HG03520 (cell line): ENCODE measurements at regions not wholly inside any gene's neighbourhood (a gene's known extent, or its start where the extent isn't known, plus 50 kb on each side); places are given as distances from the start of the nearest gene placed in this dataset.

Source experiments
- ATAC-seq: cut with Tn5 transposase; IDR thresholded peaks from one replicate; pipeline ENCODE4 v1.9.1; 2021; ENCODE audit warnings: mild to moderate bottlenecking, moderate library complexity; ENCODE audit not compliant: unreplicated experiment

- ATAC-seq: no peak
These were observed 444.8 kb downstream of the LIG4 start for GRCh38 chr13:107770541-107770940.

GRCh38 chr13:107767119-107767518 lies 448.2 kb downstream of the LIG4 start:
- ATAC-seq: no peak

GRCh38 chr13:107765724-107766401 lies 449.5 kb downstream of the LIG4 start:
- ATAC-seq: no peak

- no peak for ATAC-seq
These were observed 451.3 kb downstream of the LIG4 start for GRCh38 chr13:107764046-107764445.

GRCh38 chr13:107753748-107754147 lies 461.6 kb downstream of the LIG4 start:
- ATAC-seq: no peak

GRCh38 chr13:107753291-107753690 lies 462.0 kb downstream of the LIG4 start:
- ATAC-seq: no peak

- ATAC-seq: no peak
These were observed 471.4 kb downstream of the LIG4 start for GRCh38 chr13:107743983-107744382.

GRCh38 chr13:107743526-107743925 lies 471.8 kb downstream of the LIG4 start:
- no peak for ATAC-seq

GRCh38 chr13:107743100-107743499 lies 472.2 kb downstream of the LIG4 start:
- no peak for ATAC-seq

GRCh38 chr13:107742544-107742943 lies 472.8 kb downstream of the LIG4 start:
- ATAC-seq: no peak

- no peak for ATAC-seq
These were observed 477.3 kb downstream of the LIG4 start for GRCh38 chr13:107738004-107738403.

- no peak for ATAC-seq
These were observed 478.6 kb downstream of the LIG4 start for GRCh38 chr13:107736731-107737130.

GRCh38 chr13:107736170-107736569 lies 479.2 kb downstream of the LIG4 start:
- no peak for ATAC-seq

GRCh38 chr13:107734891-107735625 lies 480.3 kb downstream of the LIG4 start:
- ATAC-seq: no peak

- ATAC-seq: no peak
These were observed 482.1 kb downstream of the LIG4 start for GRCh38 chr13:107733276-107733675.

- ATAC-seq: no peak
These were observed 484.5 kb downstream of the LIG4 start for GRCh38 chr13:107730813-107731212.

GRCh38 chr13:107721125-107721869 lies 494.0 kb downstream of the LIG4 start:
- no peak for ATAC-seq

- no peak for ATAC-seq
These were observed 498.6 kb downstream of the LIG4 start for GRCh38 chr13:107716741-107717140.

GRCh38 chr13:107716241-107716640 lies 499.1 kb downstream of the LIG4 start:
- no peak for ATAC-seq

GRCh38 chr13:107715496-107715895 lies 499.8 kb downstream of the LIG4 start:
- ATAC-seq: no peak

GRCh38 chr13:107713314-107713713 lies 502.0 kb downstream of the LIG4 start:
- no peak for ATAC-seq
